ENCODE measurements at regions not wholly inside any gene's neighbourhood (a gene's known extent, or its start where the extent isn't known, plus 50 kb on each side); places are given as distances from the start of the nearest gene placed in this dataset.

GRCh38 chr1:195709821-195710220, 898.4 kb downstream of the KCNT2 start:
- H3K27ac ChIP-seq (ENCODE audit: low read depth, low read length) = no peak overlapping the region
- no peak for TF ChIP-seq CTCF (IDR thresholded peaks at IDR 0.05; ENCODE audit: extremely low read depth, low read depth, low read length)
- no peaks in the 10 kb centered on the region for H3K27me3 ChIP-seq (ENCODE audit: insufficient read depth, low read length)
- H2AFZ ChIP-seq (ENCODE audit: low read length) = no peak overlapping the region
- H3K9me3 ChIP-seq (ENCODE audit: low read depth, low read length) = no peaks in the 10 kb centered on the region
- no peaks in the 10 kb centered on the region for H3K79me2 ChIP-seq (ENCODE audit: insufficient read depth, low read length)
- no peak overlapping the region for H3K4me2 ChIP-seq (ENCODE audit: insufficient read depth, low read length)
- no peaks in the 10 kb centered on the region for H4K20me1 ChIP-seq (ENCODE audit: insufficient read depth, low read length)
- H3K4me1 ChIP-seq (ENCODE audit: insufficient read depth, low read length) = no peaks in the 10 kb centered on the region
- no peaks in the 10 kb centered on the region for H3K36me3 ChIP-seq (ENCODE audit: insufficient read depth, low read length)
- DNase-seq (ENCODE audit: insufficient read length, low spot score, missing footprints) = no peak
- no peak overlapping the region for H3K4me3 ChIP-seq (ENCODE audit: insufficient read depth, low read length)

- Histone ChIP-seq H3K4me3 (ENCODE audit: insufficient read depth, low read length) (no peak overlapping the region), H4K20me1 (ENCODE audit: insufficient read depth, low read length) (no peaks in the 10 kb centered on the region), H3K79me2 (ENCODE audit: insufficient read depth, low read length) (no peaks in the 10 kb centered on the region), H3K27me3 (ENCODE audit: insufficient read depth, low read length) (no peaks in the 10 kb centered on the region), H3K27ac (ENCODE audit: low read depth, low read length) (no peak overlapping the region), H3K9me3 (ENCODE audit: low read depth, low read length) (no peaks in the 10 kb centered on the region), H3K4me2 (ENCODE audit: insufficient read depth, low read length) (no peak overlapping the region), H3K36me3 (ENCODE audit: insufficient read depth, low read length) (no peaks in the 10 kb centered on the region), H3K4me1 (ENCODE audit: insufficient read depth, low read length) (no peaks in the 10 kb centered on the region), H2AFZ (ENCODE audit: low read length) (no peak overlapping the region)
- TF ChIP-seq CTCF (IDR thresholded peaks at IDR 0.05; ENCODE audit: extremely low read depth, low read depth, low read length) = no peak
- no peak for DNase-seq (ENCODE audit: insufficient read length, low spot score, missing footprints)
These were observed 904.2 kb downstream of the KCNT2 start for GRCh38 chr1:195704028-195704427.

- Histone ChIP-seq H3K36me3 (ENCODE audit: insufficient read depth, low read length) (no peaks in the 10 kb centered on the region), H3K27ac (ENCODE audit: low read depth, low read length) (no peak overlapping the region), H4K20me1 (ENCODE audit: insufficient read depth, low read length) (no peaks in the 10 kb centered on the region), H3K4me3 (ENCODE audit: insufficient read depth, low read length) (no peak overlapping the region), H3K4me1 (ENCODE audit: insufficient read depth, low read length) (no peaks in the 10 kb centered on the region), H2AFZ (ENCODE audit: low read length) (no peak overlapping the region), H3K79me2 (ENCODE audit: insufficient read depth, low read length) (no peaks in the 10 kb centered on the region), H3K27me3 (ENCODE audit: insufficient read depth, low read length) (no peaks in the 10 kb centered on the region), H3K9me3 (ENCODE audit: low read depth, low read length) (no peaks in the 10 kb centered on the region), H3K4me2 (ENCODE audit: insufficient read depth, low read length) (no peak overlapping the region)
- TF ChIP-seq CTCF (IDR thresholded peaks at IDR 0.05; ENCODE audit: extremely low read depth, low read depth, low read length) = no peak
- DNase-seq (ENCODE audit: insufficient read length, low spot score, missing footprints) = no peak
These were observed 907.1 kb downstream of the KCNT2 start for GRCh38 chr1:195701149-195701548.

GRCh38 chr1:195697130-195697529, 911.1 kb downstream of the KCNT2 start:
- H4K20me1 ChIP-seq (ENCODE audit: insufficient read depth, low read length) = no peaks in the 10 kb centered on the region
- no peak overlapping the region for H3K27ac ChIP-seq (ENCODE audit: low read depth, low read length)
- no peak overlapping the region for H3K4me3 ChIP-seq (ENCODE audit: insufficient read depth, low read length)
- H3K27me3 ChIP-seq (ENCODE audit: insufficient read depth, low read length) = no peaks in the 10 kb centered on the region
- H3K4me1 ChIP-seq (ENCODE audit: insufficient read depth, low read length) = no peaks in the 10 kb centered on the region
- H2AFZ ChIP-seq (ENCODE audit: low read length) = no peak overlapping the region
- no peak overlapping the region for H3K4me2 ChIP-seq (ENCODE audit: insufficient read depth, low read length)
- DNase-seq (ENCODE audit: insufficient read length, low spot score, missing footprints) = no peak
- H3K9me3 ChIP-seq (ENCODE audit: low read depth, low read length) = no peaks in the 10 kb centered on the region
- H3K79me2 ChIP-seq (ENCODE audit: insufficient read depth, low read length) = no peaks in the 10 kb centered on the region
- no peaks in the 10 kb centered on the region for H3K36me3 ChIP-seq (ENCODE audit: insufficient read depth, low read length)
- TF ChIP-seq CTCF (IDR thresholded peaks at IDR 0.05; ENCODE audit: extremely low read depth, low read depth, low read length) = no peak

Measured in osteoblast (primary cell).